ENCODE measurements at regions not wholly inside any gene's neighbourhood (a gene's known extent, or its start where the extent isn't known, plus 50 kb on each side); places are given as distances from the start of the nearest gene placed in this dataset.

GRCh38 chr10:83119346-83119745 is 1020.0 kb upstream of the GHITM start:
- DNase-seq: no peak
- Histone ChIP-seq H3K36me3 (replicated peaks; ENCODE audit: control insufficient read depth, insufficient read depth, low read length) (no peaks in the 10 kb centered on the region), H3K4me3 (ENCODE audit: insufficient read depth, low read depth, low read length) (no peak overlapping the region), H3K27me3 (ENCODE audit: control insufficient read depth, insufficient read depth, low read length) (no peaks in the 10 kb centered on the region)

GRCh38 chr10:83122336-83122735 is 1017.0 kb upstream of the GHITM start:
- Histone ChIP-seq H3K27me3 (ENCODE audit: control insufficient read depth, insufficient read depth, low read length) (no peaks in the 10 kb centered on the region), H3K36me3 (replicated peaks; ENCODE audit: control insufficient read depth, insufficient read depth, low read length) (no peaks in the 10 kb centered on the region)
- no peak for DNase-seq

GRCh38 chr10:83127942-83128575 is 1011.2 kb upstream of the GHITM start:
- Histone ChIP-seq H3K36me3 (replicated peaks; ENCODE audit: control insufficient read depth, insufficient read depth, low read length) (no peaks in the 10 kb centered on the region), H3K27me3 (ENCODE audit: control insufficient read depth, insufficient read depth, low read length) (no peaks in the 10 kb centered on the region), H3K4me3 (ENCODE audit: insufficient read depth, low read depth, low read length) (no peak overlapping the region)
- DNase-seq: no peak

More at GRCh38 chr10:83122336-83122735, 1017.0 kb upstream of the GHITM start:
- H3K4me3 ChIP-seq (ENCODE audit: insufficient read depth, low read depth, low read length): no peak overlapping the region

- no peak overlapping the region for H3K4me3 ChIP-seq (ENCODE audit: insufficient read depth, low read depth, low read length)
- DNase-seq: no peak
- no peaks in the 10 kb centered on the region for H3K36me3 ChIP-seq (replicated peaks; ENCODE audit: control insufficient read depth, insufficient read depth, low read length)
- H3K27me3 ChIP-seq (ENCODE audit: control insufficient read depth, insufficient read depth, low read length): no peaks in the 10 kb centered on the region
These were observed 998.5 kb upstream of the GHITM start for GRCh38 chr10:83140811-83141210.

- DNase-seq: no peak
- Histone ChIP-seq H3K27me3 (ENCODE audit: control insufficient read depth, insufficient read depth, low read length) (no peaks in the 10 kb centered on the region), H3K4me3 (ENCODE audit: insufficient read depth, low read depth, low read length) (no peak overlapping the region), H3K36me3 (replicated peaks; ENCODE audit: control insufficient read depth, insufficient read depth, low read length) (no peaks in the 10 kb centered on the region)
These were observed 997.2 kb upstream of the GHITM start for GRCh38 chr10:83142074-83142563.

- H3K4me3 ChIP-seq (ENCODE audit: insufficient read depth, low read depth, low read length): no peak overlapping the region
- DNase-seq: no peak
- no peaks in the 10 kb centered on the region for H3K27me3 ChIP-seq (ENCODE audit: control insufficient read depth, insufficient read depth, low read length)
- H3K36me3 ChIP-seq (replicated peaks; ENCODE audit: control insufficient read depth, insufficient read depth, low read length): no peaks in the 10 kb centered on the region
These were observed 994.8 kb upstream of the GHITM start for GRCh38 chr10:83144461-83144860.

GRCh38 chr10:83153714-83154113 is 985.6 kb upstream of the GHITM start:
- no peaks in the 10 kb centered on the region for H3K36me3 ChIP-seq (replicated peaks; ENCODE audit: control insufficient read depth, insufficient read depth, low read length)
- DNase-seq: no peak
- H3K4me3 ChIP-seq (ENCODE audit: insufficient read depth, low read depth, low read length): no peak overlapping the region
- no peaks in the 10 kb centered on the region for H3K27me3 ChIP-seq (ENCODE audit: control insufficient read depth, insufficient read depth, low read length)

- Histone ChIP-seq H3K27me3 (ENCODE audit: control insufficient read depth, insufficient read depth, low read length) (no peaks in the 10 kb centered on the region), H3K4me3 (ENCODE audit: insufficient read depth, low read depth, low read length) (no peak overlapping the region), H3K36me3 (replicated peaks; ENCODE audit: control insufficient read depth, insufficient read depth, low read length) (no peaks in the 10 kb centered on the region)
- no peak for DNase-seq
These were observed 975.2 kb upstream of the GHITM start for GRCh38 chr10:83164156-83164555.

GRCh38 chr10:83165265-83165664 is 974.0 kb upstream of the GHITM start:
- Histone ChIP-seq H3K4me3 (ENCODE audit: insufficient read depth, low read depth, low read length) (no peak overlapping the region), H3K36me3 (replicated peaks; ENCODE audit: control insufficient read depth, insufficient read depth, low read length) (no peaks in the 10 kb centered on the region), H3K27me3 (ENCODE audit: control insufficient read depth, insufficient read depth, low read length) (no peaks in the 10 kb centered on the region)
- no peak for DNase-seq

- peak; percentile 51 for DNase-seq
- H3K36me3 ChIP-seq (replicated peaks; ENCODE audit: control insufficient read depth, insufficient read depth, low read length): no peaks in the 10 kb centered on the region
- no peak overlapping the region for H3K4me3 ChIP-seq (ENCODE audit: insufficient read depth, low read depth, low read length)
- H3K27me3 ChIP-seq (ENCODE audit: control insufficient read depth, insufficient read depth, low read length): no peaks in the 10 kb centered on the region
These were observed 973.0 kb upstream of the GHITM start for GRCh38 chr10:83166344-83166743.

GRCh38 chr10:83167081-83167480 is 972.2 kb upstream of the GHITM start:
- no peaks in the 10 kb centered on the region for H3K36me3 ChIP-seq (replicated peaks; ENCODE audit: control insufficient read depth, insufficient read depth, low read length)
- DNase-seq: no peak
- no peak overlapping the region for H3K4me3 ChIP-seq (ENCODE audit: insufficient read depth, low read depth, low read length)
- no peaks in the 10 kb centered on the region for H3K27me3 ChIP-seq (ENCODE audit: control insufficient read depth, insufficient read depth, low read length)

GRCh38 chr10:83176901-83177300 is 962.4 kb upstream of the GHITM start:
- no peak for DNase-seq
- Histone ChIP-seq H3K27me3 (ENCODE audit: control insufficient read depth, insufficient read depth, low read length) (no peaks in the 10 kb centered on the region), H3K4me3 (ENCODE audit: insufficient read depth, low read depth, low read length) (no peak overlapping the region), H3K36me3 (replicated peaks; ENCODE audit: control insufficient read depth, insufficient read depth, low read length) (no peaks in the 10 kb centered on the region)

- H3K27me3 ChIP-seq (ENCODE audit: control insufficient read depth, insufficient read depth, low read length): no peaks in the 10 kb centered on the region
- H3K4me3 ChIP-seq (ENCODE audit: insufficient read depth, low read depth, low read length): no peak overlapping the region
- no peak for DNase-seq
- no peaks in the 10 kb centered on the region for H3K36me3 ChIP-seq (replicated peaks; ENCODE audit: control insufficient read depth, insufficient read depth, low read length)
These were observed 960.8 kb upstream of the GHITM start for GRCh38 chr10:83178526-83178925.

GRCh38 chr10:83179371-83179770 is 959.9 kb upstream of the GHITM start:
- Histone ChIP-seq H3K27me3 (ENCODE audit: control insufficient read depth, insufficient read depth, low read length) (no peaks in the 10 kb centered on the region), H3K4me3 (ENCODE audit: insufficient read depth, low read depth, low read length) (no peak overlapping the region), H3K36me3 (replicated peaks; ENCODE audit: control insufficient read depth, insufficient read depth, low read length) (no peaks in the 10 kb centered on the region)
- DNase-seq: no peak

GRCh38 chr10:83182076-83182475 is 957.2 kb upstream of the GHITM start:
- no peak overlapping the region for H3K4me3 ChIP-seq (ENCODE audit: insufficient read depth, low read depth, low read length)
- no peaks in the 10 kb centered on the region for H3K36me3 ChIP-seq (replicated peaks; ENCODE audit: control insufficient read depth, insufficient read depth, low read length)
- DNase-seq: no peak
- no peaks in the 10 kb centered on the region for H3K27me3 ChIP-seq (ENCODE audit: control insufficient read depth, insufficient read depth, low read length)

GRCh38 chr10:83184641-83185040 is 954.7 kb upstream of the GHITM start:
- H3K4me3 ChIP-seq (ENCODE audit: insufficient read depth, low read depth, low read length): no peak overlapping the region
- H3K27me3 ChIP-seq (ENCODE audit: control insufficient read depth, insufficient read depth, low read length): no peaks in the 10 kb centered on the region

More at GRCh38 chr10:83184641-83185040, 954.7 kb upstream of the GHITM start:
- no peak for DNase-seq
- H3K36me3 ChIP-seq (replicated peaks; ENCODE audit: control insufficient read depth, insufficient read depth, low read length): no peaks in the 10 kb centered on the region
